ENCODE measurements at regions not wholly inside any gene's neighbourhood (a gene's known extent, or its start where the extent isn't known, plus 50 kb on each side); places are given as distances from the start of the nearest gene placed in this dataset.

DNA sequence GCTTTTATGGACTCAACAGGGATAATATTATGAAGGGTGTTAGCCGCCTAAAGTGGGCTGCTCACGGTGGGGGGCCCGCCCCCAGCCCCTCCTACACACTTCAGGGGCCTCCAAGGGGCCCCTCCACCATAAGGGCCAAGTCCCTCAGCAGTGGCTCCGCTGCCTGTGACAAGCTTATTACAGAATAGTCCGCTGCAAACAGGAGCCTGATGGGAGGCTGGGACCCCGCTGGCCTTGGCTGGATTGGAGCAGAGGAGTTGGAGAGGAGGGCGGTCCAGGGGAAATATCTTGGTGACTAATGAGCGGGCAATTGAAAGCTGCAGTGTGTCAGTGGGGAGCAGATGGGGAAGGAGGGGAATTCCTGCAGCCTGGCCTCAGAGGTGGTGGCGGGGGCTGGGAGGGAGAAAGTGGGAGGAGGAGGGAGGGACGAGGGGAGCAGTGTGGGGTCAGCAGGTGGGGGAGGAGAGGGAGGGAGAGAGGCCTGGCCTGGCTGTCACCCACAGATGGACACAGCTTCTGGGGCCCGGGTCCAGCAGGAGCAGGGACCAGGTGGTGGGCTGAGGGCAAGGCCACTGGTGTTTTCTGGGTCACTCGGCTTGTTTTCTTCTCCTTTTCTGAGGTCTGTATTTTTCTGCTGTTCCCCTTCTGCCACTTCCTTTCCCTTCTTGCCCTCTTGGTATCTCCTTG, 57.6 kb upstream of the FOXP4 start:
- H3K4me1 ChIP-seq (ENCODE audit: insufficient read depth, low read length): peaks cover 24% of the 10 kb centered on the region
- H2AFZ ChIP-seq (ENCODE audit: low read depth, low read length): peak overlapping the region; percentile 44
- no peak overlapping the region for H3K4me3 Mint-ChIP-seq (ENCODE audit: unreplicated experiment)
- DNase-seq (ENCODE audit: low read depth) (peak; percentile 91), FAIRE-seq (no peak)
- H3K9ac ChIP-seq (ENCODE audit: low read length): peak overlapping the region; percentile 59
- peaks cover 2% of the 10 kb centered on the region for H3K36me3 Mint-ChIP-seq (ENCODE audit: low read depth, unreplicated experiment)
- H4K20me1 ChIP-seq (ENCODE audit: insufficient read depth, low read length): no peaks in the 10 kb centered on the region
- H3K4me1 Mint-ChIP-seq (ENCODE audit: low read depth, unreplicated experiment): peaks cover 20% of the 10 kb centered on the region
- peak overlapping the region; percentile 66 for H3K27ac ChIP-seq (ENCODE audit: low read depth, low read length)
- TF ChIP-seq CTCF (IDR thresholded peaks at IDR 0.05; ENCODE audit: insufficient read depth, low read depth, low read length) (no peak), EZH2 (IDR thresholded peaks at IDR 0.05; ENCODE audit: insufficient read depth, low read length) (no peak)
- no peaks in the 10 kb centered on the region for H3K36me3 ChIP-seq (ENCODE audit: insufficient read depth, low read length)
- H3K27me3 ChIP-seq (ENCODE audit: insufficient read depth, low read length): peaks cover 3% of the 10 kb centered on the region
- H3K9me3 ChIP-seq (ENCODE audit: insufficient read depth, low read depth, low read length): no peaks in the 10 kb centered on the region
- peaks cover 28% of the 10 kb centered on the region for H3K27me3 Mint-ChIP-seq (ENCODE audit: low read depth, unreplicated experiment)
- no peak overlapping the region for H3K4me3 ChIP-seq (ENCODE audit: insufficient read depth, low read depth, low read length)
- peaks cover 5% of the 10 kb centered on the region for H3K9me3 Mint-ChIP-seq (ENCODE audit: unreplicated experiment)
- H3K79me2 ChIP-seq (ENCODE audit: insufficient read depth, low read length): no peaks in the 10 kb centered on the region
- peak overlapping the region; percentile 22 for H3K27ac Mint-ChIP-seq (ENCODE audit: unreplicated experiment)
- peak overlapping the region; percentile 83 for H3K4me2 ChIP-seq (ENCODE audit: low read length)

DNA sequence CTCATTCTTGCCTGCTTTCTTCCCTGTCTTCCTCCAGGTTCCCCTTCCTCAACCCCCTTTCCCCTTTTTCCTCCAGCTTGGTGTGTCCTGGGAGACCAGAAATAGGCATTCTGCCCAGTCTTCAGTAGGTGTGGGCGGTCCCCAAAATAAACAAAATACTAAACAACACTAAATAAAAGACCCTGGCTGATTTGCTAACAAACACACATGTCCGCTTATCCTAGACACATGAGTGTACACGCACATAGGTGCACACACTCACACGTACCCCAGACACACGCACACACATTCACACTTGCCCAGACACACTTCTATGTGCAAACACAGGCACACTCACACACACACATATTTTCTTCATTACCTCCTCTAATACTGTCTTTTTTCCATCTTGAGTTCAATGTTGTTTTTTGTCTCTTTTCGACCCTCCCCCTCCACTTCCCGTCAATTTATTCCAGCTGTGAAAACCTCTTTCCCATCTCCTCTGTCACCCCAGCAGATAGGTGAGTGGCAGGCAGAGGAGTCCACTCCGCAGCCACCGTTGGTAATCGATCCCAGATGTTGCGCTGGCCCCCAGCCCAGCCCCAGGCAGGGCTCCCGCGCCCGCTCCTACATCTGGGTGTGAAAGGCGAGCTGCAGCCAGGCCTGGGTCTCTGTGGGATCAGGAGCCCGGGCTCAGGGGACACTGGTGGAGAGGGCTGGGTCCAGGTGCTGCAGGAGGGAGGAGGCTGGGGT, 56.9 kb upstream of the FOXP4 start:
- no peaks in the 10 kb centered on the region for H4K20me1 ChIP-seq (ENCODE audit: insufficient read depth, low read length)
- peak overlapping the region; percentile 22 for H3K27ac Mint-ChIP-seq (ENCODE audit: unreplicated experiment)
- H3K9me3 ChIP-seq (ENCODE audit: insufficient read depth, low read depth, low read length): no peaks in the 10 kb centered on the region
- peaks cover 24% of the 10 kb centered on the region for H3K4me1 ChIP-seq (ENCODE audit: insufficient read depth, low read length)
- peaks cover 4% of the 10 kb centered on the region for H3K27me3 ChIP-seq (ENCODE audit: insufficient read depth, low read length)
- peaks cover 26% of the 10 kb centered on the region for H3K27me3 Mint-ChIP-seq (ENCODE audit: low read depth, unreplicated experiment)
- TF ChIP-seq EZH2 (IDR thresholded peaks at IDR 0.05; ENCODE audit: insufficient read depth, low read length) (no peak), CTCF (IDR thresholded peaks at IDR 0.05; ENCODE audit: insufficient read depth, low read depth, low read length) (no peak)
- no peaks in the 10 kb centered on the region for H3K79me2 ChIP-seq (ENCODE audit: insufficient read depth, low read length)
- H3K9me3 Mint-ChIP-seq (ENCODE audit: unreplicated experiment): peaks cover 5% of the 10 kb centered on the region
- no peaks in the 10 kb centered on the region for H3K36me3 ChIP-seq (ENCODE audit: insufficient read depth, low read length)
- no peak overlapping the region for H3K4me3 Mint-ChIP-seq (ENCODE audit: unreplicated experiment)
- FAIRE-seq: no peak
- H3K4me1 Mint-ChIP-seq (ENCODE audit: low read depth, unreplicated experiment): peaks cover 24% of the 10 kb centered on the region
- H2AFZ ChIP-seq (ENCODE audit: low read depth, low read length): peak overlapping the region; percentile 16
- H3K36me3 Mint-ChIP-seq (ENCODE audit: low read depth, unreplicated experiment): peaks cover 2% of the 10 kb centered on the region
- H3K27ac ChIP-seq (ENCODE audit: low read depth, low read length): peak overlapping the region; percentile 66
- peak overlapping the region; percentile 59 for H3K9ac ChIP-seq (ENCODE audit: low read length)
- H3K4me3 ChIP-seq (ENCODE audit: insufficient read depth, low read depth, low read length): no peak overlapping the region
- H3K4me2 ChIP-seq (ENCODE audit: low read length): peak overlapping the region; percentile 83
- peak; percentile 55 for DNase-seq (ENCODE audit: low read depth)

Measured in astrocyte (in vitro differentiated cells and primary cell).